HG02884 (cell line): ENCODE measurements at regions not wholly inside any gene's neighbourhood (a gene's known extent, or its start where the extent isn't known, plus 50 kb on each side); places are given as distances from the start of the nearest gene placed in this dataset.

Source experiments
- ATAC-seq: cut with Tn5 transposase; IDR thresholded peaks from one replicate; pipeline ENCODE4 v1.9.1; 2021; ENCODE audit warnings: mild to moderate bottlenecking, moderate library complexity; ENCODE audit not compliant: unreplicated experiment

GRCh38 chr1:50358962-50359361 lies 64.3 kb downstream of the DMRTA2 start:
- ATAC-seq, result no peak

GRCh38 chr1:50357186-50357585 lies 66.1 kb downstream of the DMRTA2 start:
- ATAC-seq, result no peak

- ATAC-seq, result no peak
These were observed 68.4 kb downstream of the DMRTA2 start for GRCh38 chr1:50354813-50355212.

GRCh38 chr1:50352428-50352827 lies 70.8 kb downstream of the DMRTA2 start:
- ATAC-seq, result no peak

DNA sequence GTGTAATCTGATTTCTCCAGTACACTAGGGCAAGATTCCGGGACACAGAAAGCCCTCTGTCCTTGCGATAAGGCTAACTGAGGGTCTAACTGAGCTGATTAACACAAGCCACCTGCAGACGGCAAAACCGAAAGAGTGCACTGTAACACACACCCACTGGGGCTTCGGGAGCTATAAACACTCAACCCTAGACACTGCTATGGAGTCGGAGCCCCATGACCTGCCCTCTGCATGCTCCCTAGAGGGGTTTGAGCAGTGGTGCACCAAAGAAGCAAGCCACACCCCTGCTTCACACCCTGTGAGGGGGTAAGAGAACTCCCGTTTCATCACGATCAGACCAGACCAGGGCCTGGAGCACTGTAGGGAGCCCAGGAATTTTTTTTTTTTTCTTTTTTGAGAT lies 72.4 kb downstream of the DMRTA2 start:
- no peak for ATAC-seq

- no peak for ATAC-seq
These were observed 72.8 kb downstream of the DMRTA2 start for GRCh38 chr1:50350421-50350820.

DNA sequence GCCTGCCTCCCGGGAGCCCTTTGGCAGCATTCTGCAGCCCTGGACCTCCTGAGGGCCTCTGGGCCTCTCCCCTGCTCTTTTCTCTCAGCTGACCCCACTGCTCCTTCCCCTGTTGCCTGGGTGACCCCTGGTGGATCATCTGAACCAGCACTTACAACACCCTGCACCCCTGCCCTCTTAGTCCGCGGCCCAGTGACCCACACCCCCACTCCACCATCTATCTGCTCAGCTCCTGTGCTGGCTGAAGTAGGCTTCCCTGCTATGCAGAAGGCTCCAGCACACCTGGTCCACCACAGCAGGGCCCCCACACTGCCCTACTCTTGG lies 74.0 kb downstream of the DMRTA2 start:
- ATAC-seq, result no peak

DNA sequence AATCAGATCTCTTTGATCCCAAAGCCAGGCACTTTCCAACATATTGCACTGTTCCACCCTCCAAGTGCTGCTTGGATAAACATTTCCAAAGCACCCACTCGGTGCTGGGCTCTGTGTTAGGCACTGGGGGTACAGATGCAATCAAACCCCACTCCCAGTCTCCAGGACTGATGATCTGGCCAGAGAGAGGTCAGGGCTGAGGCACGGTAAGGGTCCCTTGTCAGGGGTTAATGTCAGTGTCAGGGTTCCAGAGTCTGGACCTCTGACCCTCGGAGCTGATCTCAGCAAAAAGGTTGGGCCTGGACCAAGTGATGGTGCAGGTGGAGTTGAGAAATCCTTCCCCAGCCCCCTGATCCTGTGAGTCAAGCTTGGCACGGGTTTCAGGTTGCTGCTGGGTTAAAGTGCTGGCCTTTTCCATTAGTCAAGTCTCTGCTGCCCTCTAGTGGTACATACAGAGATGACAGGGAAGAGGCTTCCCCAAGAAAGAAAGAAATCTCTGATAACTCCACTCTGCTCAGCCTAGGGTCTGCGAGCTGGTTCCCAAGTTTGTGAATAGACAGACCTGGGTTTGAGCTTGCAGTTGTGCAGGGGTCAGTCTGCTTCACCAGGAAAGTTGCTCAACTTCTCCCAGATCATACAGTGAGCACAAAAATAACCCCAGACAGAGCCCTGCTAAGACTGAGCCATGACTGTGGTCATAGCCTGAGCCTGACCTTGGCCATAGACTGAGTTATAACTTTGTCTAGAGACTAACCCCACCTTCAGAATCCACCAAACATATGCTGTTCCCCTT lies 74.6 kb downstream of the DMRTA2 start:
- ATAC-seq, result peak; percentile 63

GRCh38 chr1:50347933-50348332 lies 75.3 kb downstream of the DMRTA2 start:
- ATAC-seq, result no peak

GRCh38 chr1:50346621-50347020 lies 76.6 kb downstream of the DMRTA2 start:
- no peak for ATAC-seq

GRCh38 chr1:50343323-50343722 lies 79.9 kb downstream of the DMRTA2 start:
- no peak for ATAC-seq

DNA sequence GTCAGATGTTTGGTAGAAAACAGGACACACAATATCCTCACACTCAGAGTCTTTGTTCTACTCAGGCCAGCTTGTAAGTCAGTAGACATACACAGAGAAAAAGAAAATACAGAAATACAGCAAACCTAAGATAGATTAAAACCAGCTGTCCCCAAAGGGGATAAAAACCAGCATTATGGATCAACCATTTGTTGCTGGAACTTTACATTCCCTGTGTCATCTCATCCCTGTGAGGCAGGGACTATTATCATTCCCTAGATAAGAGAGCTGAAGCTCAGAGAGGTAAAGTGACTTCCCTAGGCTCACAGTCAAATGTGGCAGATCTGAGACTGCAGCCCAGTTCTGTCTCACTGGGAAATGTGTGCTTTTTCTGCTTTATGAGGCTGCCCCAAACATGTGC lies 80.7 kb downstream of the DMRTA2 start:
- no peak for ATAC-seq

DNA sequence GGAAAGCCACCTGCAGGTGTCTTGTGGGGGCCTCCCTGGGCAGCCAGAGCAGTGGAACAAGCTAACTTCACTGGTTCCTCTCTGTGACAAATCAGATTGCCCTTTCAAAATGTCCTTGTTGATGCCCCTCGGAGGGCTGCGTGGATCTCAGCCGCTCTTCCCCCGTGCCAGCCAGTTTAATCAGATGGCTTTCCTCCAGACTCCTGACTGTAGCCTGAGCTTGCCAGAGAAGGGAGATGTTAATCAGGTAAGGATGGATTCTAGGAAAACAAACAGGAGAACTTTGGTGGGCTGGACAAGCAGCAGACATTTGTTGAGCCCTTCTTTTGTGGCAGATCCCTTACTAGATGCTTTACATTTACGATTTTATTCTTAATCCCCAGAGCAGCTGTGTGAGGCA lies 88.2 kb downstream of the DMRTA2 start:
- no peak for ATAC-seq

GRCh38 chr1:50333595-50333974 lies 89.7 kb downstream of the DMRTA2 start:
- peak; percentile 77 for ATAC-seq

DNA sequence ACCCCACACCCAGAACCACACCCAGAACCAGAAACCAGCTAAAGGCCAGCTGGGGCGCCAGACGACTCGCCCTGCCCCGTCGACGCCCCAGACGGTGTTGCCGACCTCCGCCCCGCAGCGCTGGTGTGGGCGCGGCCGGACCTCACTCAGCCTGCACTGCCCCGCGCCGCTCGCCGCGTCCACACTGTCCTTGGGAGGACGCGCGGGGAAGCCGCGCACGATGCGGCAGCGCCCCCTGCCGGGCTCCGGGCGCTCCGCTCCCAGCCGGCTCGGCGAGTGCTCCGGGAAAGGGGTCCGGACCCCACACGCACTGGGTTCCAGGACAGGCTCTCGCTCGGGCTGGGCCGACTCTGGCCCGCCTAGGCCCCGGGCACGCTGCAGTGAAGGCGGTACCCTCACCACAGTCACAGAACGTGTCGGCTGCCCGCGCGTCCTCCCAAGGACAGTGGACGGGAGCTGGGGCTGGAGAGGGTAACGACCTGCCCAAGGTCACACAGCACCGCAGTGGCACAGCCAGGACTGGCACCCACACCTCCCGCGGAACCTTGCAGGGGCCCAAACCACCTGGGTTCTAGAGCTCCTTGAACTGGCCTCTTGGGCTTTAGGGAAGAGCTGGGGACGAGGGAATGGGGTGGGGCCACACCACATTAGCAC lies 90.2 kb downstream of the DMRTA2 start:
- ATAC-seq, result peak; percentile 74

DNA sequence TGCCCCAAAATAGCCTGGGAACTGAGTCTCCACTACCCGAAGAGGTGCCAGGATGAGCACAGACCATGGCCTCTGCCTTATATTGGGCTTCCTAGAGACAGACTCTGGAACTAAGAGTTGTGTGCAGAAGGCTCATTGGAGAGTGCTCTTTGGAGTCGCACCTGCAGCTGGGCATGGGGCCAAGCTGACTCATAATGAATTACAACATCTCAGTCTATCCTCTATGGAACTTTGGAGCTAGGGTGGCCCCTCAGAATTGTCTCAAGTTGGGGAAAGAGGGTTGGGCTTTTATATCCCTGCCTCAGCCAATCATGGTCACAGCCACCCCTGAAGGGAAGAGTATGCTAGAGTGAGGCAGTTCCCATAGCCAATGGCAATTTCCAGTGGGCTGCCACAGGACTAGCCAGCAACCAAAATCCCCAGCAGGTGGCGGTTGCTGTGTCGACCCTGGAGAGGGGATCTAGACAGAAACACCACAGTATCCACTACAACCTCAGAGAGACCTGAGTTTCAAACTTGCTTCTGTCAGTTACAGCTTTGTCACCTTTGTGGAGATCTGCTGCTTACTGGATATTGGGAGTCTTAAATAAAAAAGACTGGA lies 93.8 kb downstream of the DMRTA2 start:
- no peak for ATAC-seq

GRCh38 chr1:50328552-50328951 lies 94.7 kb downstream of the DMRTA2 start:
- no peak for ATAC-seq

- no peak for ATAC-seq
These were observed 97.2 kb downstream of the DMRTA2 start for GRCh38 chr1:50326026-50326425.

DNA sequence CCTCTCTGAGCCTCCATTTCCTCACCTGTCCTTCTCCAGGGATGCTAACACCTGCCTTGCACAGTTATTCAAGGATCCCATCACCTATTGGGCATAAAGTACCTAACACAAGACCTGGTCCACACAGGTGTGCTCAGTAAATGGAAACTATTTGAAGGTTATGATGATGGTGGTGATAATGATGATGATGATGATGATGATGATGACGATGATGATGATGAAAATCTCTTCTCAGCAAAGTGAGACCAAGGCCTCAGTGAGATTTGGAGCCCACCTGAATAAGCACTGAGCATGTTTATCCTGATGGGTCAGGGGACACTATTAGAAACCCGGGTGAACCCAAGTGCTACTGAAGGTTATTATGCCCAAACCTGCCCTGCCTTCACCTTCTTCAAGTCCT lies 100.7 kb downstream of the DMRTA2 start:
- ATAC-seq, result no peak

DNA sequence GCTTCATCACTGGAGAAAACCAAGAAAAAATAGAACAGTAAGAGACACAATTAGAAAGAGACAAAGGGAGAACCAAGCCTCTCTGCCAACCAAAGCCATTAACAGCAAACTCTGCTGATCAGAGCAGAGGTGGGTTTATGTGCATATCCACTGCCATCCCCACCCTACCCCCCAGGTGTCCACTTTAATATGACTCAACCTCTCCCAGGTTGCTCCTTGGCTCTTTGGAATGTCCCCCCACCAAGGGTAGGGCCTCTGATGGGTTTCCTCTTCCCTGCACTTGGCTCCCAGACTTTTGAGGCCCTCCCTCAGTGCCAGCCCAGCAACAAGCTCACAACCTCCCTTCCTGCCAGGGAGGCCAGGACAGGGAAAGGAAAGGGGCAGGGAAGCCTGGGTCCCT lies 104.8 kb downstream of the DMRTA2 start:
- no peak for ATAC-seq

DNA sequence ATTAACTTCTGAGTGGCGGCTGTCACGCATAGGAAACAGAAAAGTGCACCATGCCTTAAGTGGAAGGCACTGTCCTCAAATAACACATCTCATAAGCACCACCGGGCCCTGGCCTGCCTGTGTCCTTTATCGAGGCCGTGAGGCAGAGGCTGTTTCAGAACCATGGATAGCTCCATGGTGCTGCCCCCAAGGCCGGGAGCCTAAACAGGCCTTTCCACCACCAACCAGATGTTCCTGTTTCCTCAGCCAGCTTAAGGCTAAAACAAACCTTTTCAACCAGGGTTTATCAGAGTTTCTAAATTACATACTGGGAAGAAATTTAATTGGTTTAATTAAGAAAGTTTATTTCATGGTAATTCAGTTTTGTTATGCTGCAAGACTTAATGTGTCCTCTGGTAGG lies 114.4 kb downstream of the DMRTA2 start:
- ATAC-seq, result no peak

- ATAC-seq, result no peak
These were observed 117.4 kb downstream of the DMRTA2 start for GRCh38 chr1:50305808-50306207.
